NCI-H2227 (cell line): ENCODE measurements at regions not wholly inside any gene's neighbourhood (a gene's known extent, or its start where the extent isn't known, plus 50 kb on each side); places are given as distances from the start of the nearest gene placed in this dataset.

Source experiments
- DNase-seq: peaks from one replicate; lab custom pipeline; 2025; ENCODE audit not compliant: unreplicated experiment; lab: John Stamatoyannopoulos, UW

DNA sequence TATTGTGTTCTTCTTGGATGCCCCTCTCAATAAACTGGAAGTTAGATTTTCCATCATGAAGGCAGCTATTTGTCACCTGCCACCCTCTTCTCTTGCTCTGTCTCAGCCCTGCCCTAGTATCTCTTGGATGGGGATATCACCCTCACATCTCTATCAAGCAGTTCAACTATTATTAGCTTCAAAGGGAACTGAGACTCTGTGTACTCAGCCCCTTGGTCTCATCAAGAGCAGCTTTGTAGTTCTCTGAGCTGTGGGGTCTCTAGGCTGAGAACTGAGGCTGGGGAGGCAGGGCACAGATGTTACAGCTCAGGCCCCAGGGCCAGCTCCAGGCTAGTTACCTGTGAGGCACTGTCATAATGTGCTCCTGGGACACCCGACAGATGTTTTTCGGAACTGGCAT is 130.3 kb downstream of the DAD1 start:
- DNase-seq, result no peak

DNA sequence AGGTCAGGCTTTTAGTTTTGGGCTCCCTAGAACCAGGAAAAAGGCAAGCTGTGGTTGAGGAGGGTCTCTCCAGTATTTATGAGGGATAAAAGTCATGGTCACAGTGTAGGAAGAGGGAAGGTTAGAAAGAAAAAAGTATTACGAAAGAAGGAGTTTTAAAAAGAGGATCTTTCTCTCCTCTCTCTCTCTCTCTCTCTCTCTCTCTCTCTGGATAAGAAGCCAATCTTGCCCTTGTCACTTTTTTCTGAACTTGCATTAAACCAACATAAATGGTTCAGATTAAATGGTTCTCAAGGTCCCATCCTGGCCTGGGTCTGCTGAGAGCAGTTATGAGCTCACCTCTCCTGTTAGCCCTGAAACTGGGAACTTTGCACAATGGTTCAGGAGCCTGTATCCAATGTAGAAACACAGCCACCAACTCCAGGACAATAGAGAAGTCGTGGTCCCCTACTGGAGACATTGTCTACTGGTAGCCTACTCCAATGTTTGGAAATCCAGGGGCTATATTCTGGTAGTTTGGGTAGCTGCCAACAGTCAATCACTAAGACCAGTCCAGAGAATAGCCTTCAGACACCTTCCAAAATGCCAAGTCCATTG is 131.9 kb downstream of the DAD1 start:
- no peak for DNase-seq

DNA sequence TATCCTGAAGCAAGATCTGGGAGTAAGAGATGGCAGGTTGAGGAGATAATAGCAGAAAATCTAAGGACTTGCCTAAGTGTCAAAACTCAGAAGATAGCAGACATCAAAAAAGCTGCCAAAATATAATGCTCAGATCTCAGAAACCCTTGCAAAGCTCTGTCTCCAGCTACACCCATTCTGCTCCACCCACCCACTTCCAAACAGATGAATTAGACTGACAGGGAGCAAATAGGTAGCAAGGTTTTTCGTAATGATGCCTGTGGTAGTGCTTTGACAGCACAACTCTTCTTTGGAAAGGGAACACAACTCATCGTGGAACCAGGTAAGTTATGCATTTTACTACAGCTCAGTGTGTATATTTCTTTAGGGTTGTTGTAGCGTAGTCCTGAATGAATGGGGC is 132.6 kb downstream of the DAD1 start:
- DNase-seq, result peak; percentile 36

DNA sequence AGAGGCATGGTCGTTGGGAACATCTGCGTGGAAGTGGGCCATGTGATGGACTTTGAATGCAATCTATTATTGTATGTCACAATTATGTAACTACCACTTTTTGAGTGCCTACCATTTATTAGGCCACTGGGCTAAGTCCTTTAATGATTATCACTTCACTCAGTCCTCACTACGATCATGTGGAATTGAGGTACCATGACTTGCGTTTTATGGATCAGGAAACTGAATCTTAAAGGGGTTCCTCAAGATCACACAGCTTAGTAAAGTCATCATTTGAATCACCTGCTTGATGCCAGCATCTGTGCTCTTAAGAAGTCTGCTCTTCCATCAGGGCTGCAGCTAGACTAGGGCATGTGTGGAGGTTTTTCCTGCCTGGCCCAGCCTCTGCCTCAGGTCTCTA is 136.7 kb downstream of the DAD1 start:
- DNase-seq, result no peak

DNA sequence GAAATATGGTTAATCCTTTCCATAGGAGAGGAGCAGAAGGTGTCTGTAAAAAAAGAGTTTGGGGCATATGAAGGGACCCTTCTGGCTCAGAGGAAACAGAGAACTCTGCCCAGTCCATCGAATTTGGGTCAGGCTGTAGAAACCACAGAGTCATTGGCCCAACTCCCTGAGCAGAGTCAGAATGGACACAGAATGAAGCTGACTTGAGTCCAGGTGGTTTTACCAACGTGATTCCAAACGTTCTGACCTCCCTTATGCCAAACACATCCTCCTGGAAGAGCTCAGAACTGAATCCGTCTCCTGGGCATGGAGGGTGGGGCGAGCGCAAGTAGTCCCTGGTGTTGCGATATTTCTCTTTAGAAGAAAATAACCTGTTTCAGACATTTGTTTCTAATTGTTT is 138.8 kb downstream of the DAD1 start:
- DNase-seq, result no peak

DNA sequence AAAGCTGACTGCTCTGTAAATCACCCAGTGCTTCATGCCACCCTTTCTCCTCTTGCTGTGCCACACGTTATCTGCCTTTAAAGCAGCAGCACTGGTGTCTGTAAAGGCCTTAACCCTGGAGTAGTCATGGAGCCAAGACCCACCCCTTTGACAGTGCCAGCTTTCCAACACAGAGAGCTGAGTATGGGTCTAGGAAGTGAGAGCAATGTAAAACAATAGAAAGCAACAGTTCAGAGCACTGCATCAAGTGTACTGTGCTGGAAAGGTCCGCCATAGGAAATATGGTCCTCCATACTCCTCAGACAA is 139.5 kb downstream of the DAD1 start:
- DNase-seq, result no peak

DNA sequence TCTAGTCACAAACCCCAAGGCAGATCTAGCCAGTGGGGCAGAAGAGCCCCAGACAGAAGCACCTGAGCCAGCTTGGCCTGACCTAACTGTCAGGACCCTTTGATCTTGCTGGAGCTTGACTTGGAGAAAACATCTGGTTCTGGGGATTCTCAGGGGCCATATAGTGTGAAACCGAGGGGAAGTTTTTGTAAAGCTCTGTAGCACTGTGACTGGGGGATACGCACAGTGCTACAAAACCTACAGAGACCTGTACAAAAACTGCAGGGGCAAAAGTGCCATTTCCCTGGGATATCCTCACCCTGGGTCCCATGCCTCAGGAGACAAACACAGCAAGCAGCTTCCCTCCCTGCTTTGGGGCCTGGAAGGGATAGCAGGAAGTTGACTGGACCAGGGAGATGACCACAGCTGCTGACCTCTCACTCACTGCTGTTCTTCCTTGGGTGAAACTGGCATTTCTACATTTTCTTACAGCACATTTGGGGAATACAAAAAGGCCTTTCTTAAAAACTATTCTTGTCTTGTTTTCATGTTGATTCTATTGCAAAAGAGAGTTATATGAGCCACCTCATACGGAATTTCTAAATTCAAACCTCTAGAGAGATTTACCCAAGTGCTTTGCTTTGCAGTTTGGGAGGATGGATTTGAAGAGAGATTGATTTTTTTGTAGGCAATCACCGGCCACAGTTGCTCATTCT is 140.0 kb downstream of the DAD1 start:
- DNase-seq, result no peak

DNA sequence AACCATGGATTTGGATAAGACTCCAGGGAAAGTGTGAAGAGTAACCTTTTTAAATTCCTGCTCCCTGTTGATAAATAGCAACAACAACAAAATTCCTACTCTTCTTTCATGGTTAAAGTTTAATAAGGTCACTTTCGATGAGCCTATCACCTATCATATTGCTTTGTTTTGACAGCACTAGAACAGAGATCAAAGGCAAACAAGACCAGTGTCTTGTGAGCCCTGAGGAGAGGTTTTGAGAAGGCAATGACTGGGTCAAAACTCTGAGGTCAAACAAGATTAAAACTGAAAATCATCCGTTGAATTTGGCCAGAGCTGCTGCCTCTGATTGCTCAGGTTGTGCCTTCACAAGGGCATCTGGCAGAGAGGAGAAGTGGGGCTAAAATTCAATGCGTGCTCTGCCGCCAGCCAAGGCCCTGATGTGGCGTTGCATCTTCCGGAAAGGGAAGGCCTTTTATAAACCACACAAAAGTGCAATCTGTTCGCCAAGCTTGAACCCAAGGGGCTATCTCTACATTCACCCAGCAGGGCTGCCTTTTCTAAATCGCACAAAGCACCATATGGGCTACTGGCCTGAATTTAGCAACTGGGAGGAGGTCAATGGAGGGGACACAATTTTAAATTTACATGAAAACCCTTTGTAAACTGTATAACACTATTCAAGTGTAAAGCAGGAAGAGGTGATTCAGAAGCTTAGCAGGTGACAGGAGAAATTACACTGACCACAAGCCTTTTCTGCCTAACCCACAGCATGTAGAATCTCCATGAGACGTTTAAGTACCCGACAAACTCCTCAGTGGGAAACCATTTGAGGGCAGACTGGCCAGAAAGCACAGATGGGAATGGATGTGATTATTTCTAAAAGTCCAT is 140.8 kb downstream of the DAD1 start:
- DNase-seq, result no peak

DNA sequence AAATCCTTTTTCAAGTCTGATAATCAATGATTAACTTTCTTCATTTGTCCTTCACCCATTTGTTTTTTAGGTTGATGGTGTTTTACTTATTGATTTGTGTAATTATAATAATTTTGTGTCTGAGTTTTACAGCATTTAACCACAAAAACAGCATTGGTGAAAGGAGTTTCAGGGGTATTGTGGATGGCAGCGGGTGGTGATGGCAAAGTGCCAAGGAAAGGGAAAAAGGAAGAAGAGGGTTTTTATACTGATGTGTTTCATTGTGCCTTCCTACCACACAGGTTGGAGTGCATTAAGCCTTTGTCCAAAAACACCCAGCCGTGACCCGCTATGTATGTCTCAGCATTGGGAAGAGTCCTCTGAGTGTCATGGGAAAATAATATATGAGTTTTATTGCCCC is 150.3 kb downstream of the DAD1 start:
- DNase-seq, result peak; percentile 75

DNA sequence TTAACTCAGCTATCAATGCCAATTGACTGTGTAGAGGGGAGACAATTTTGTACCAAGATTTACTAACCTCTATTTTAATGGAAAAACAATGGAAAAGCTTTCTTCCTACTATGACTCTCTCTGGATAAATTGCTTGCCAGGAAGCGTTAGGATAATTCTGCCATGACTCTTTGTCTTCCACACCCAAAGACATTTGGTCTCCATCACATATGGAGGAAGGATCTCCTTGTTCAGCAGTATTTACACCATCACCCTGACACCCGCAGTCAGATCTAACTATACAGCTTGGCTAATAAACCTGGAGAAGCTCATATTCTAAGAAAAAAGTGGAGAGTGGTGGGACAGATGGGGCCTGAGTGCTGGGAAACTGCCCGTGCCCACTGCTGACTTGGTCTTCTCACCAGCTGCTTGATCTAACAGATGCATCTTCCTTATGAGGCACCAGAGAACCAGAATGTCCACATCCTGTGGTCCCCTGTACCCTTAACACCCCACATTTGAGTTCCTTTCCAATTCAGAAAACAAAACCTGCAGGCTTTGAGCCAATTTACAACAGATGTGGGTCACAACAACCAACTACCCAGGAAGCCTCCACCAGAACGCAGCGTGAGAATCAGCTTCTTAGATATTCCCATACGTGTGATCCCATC is 154.0 kb downstream of the DAD1 start:
- no peak for DNase-seq

DNA sequence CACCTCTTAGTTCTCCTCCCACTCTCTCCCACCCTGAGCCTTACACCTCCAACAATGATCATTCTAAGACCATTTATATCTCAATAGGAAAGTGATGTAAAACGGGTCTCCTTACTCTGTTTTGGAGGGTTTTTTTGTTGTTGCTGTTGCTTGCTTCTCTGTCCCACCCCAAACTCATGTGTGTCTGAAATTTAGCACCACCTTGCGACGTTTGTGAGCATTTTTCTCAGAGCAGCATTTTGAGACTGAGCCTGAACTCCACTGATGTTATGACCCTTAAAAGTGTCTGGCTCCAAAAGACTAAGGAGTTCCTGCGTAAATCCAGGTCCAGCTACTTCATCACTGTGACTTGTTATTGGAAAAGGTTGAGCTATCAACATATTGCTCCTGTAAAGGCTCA is 155.0 kb downstream of the DAD1 start:
- DNase-seq, result no peak

DNA sequence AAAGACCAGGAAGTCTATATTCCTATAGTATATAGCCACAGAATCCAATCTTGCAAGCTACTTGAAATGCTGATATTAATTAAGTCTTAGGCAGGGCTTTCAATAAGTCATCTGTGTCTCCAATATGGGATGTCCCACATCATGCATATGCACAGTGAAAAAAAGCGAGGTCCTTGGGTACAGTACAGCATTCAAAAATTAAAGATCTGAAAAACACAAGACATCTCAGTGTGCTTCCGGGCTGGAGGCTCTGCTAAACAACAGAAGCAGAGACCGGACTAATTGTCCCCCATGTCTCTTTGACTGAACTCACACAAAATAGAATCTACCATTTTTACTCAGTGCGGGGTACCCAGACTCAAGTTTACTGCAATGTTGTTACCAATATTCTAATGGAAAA is 156.0 kb downstream of the DAD1 start:
- no peak for DNase-seq

DNA sequence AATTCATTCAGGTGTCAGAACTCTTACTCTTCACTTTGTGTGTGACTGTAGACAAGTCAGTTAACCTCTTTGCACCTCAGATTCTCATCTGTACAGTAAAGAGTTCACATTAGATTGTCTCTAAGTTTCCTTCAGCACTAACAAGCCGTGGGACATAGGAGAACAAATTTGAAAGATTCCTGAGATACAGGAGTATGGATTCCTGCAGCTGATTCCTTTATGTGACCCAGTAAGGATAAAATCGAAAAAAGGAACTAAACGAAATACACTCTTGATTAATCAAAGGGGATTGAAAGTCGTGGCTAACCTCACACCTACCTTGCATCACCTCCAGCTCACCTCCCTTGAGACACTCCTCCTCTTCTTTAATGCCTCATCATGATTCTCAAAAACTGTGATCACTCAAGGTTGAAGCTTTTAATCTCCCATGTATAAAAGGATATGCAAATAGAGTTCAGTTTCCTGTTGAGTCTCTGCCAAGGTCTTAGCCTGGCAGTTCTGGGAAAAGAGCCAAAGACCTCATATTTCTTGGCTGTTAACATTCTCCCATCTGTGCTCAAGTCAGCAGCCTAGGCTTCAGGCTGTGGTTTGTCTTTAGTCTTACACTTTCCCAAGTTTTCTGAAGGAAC is 156.6 kb downstream of the DAD1 start:
- DNase-seq, result peak; percentile 15

DNA sequence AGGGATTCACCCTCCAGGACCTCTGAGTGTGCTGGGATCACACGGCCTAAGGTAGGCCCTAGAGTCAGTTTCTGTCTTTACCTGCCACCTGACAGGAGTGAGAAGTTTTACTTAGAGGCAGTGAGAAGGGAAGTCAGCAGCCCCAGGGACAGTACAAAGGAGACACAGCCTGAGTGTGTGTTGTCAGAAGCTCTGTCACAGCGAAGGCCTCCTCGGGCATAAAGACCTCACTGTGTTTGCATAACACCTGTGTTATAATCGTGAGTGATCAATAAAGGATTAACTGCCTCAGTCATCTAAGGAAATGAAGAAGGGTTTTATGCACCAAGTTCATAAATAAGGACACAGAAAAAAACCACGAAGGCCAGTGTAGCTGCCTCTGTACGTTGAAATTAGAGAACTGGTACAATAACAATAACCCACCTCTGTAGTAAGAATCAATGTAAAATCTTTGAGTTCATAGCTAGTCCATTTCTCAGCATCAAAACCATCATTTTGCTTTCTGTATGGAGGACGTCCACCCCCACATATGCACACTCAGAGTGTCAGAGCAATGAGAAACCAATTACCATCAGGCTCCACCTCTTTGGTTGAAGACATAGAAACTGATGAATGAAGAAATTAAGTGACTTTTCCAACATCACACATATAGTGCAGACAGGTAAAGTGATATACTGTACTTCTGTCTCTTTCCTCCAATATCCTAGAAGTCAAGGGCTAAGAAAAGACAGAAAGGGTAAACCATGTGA is 159.3 kb downstream of the DAD1 start:
- no peak for DNase-seq

DNA sequence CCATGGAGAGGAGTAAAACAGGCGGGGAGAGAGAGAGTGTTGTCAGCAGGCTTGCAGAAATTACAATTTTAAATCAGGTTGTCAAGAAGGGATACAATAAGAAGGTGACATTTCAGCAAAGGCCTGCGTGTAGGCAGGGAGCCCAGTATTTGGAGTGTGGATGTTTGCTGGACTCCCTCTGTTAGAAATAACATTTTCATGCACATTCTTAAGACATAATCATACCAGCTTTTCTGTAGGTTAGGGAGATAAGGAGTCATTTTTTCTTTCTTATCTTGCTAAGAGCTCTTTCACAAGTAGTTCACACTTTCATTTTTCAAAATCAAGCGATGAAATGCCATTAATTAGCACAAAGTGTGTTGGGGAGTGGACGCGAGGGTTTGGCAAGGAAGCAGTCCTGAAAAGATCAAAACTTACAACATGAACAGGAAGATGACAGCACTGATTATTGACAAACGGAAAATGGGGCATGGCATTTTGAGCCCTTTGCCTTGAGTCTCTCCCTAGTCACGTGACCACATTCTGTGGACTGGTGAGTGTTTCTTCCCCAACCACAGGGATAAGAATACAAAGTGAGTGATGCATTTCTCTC is 160.2 kb downstream of the DAD1 start:
- DNase-seq, result no peak

DNA sequence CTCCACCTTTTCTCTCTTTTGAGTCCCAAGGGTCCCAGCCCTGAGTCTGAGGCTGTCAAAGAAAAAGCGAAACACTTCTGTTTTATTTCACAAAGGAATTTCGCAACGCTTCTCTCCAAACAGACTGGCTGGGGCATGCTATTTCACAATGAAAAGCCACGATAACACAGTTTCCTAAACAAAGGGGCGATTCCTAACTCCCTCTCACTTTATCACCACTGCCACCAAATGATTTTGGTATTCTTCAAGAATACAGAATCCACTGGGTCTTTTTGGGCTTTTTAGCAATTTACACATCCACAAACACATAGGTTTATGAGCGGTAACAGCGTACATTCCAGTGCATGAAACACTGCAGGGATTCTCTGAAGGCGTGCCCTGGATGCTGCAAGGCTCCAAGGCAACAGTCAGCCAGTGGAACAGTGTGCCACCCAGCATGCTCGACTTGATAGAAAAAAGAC is 161.2 kb downstream of the DAD1 start:
- peak; percentile 13 for DNase-seq

DNA sequence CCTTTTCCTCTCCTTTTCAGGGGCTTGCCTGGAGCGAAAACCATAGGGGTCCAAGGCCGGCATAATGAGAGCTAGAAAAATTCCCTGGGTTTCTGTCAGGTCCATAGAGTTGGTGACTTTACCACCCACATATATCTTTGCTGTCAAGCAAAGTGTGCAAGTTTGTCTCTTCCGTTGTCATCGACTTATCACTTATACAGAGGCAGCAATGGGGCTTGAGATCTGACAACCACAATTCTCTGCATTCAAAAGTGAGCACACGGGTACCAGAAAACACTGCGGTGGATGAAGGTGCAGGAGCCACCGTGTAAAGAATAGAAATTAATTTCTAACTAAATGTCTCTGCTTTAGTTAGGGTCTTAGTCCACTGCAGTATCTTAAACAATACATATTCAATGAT is 162.3 kb downstream of the DAD1 start:
- no peak for DNase-seq

DNA sequence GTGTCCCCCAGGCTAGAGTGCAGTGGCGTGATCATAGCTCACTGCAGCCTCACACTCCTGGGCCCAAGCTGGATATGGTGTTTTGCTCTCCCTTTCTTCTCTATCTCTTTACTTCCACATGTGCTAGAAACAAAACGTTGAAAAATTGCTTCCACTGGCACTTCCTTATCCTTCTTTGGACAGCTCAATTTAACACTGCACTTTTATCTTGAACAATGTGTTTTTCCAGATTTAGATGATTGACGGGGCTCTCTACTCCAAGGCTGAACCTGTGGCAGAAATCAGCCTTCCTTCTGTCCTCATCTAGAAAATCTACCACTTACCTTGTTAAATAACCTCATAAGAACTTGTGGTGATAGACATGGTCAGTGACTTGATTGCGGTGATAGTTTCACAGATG is 165.1 kb downstream of the DAD1 start:
- no peak for DNase-seq

DNA sequence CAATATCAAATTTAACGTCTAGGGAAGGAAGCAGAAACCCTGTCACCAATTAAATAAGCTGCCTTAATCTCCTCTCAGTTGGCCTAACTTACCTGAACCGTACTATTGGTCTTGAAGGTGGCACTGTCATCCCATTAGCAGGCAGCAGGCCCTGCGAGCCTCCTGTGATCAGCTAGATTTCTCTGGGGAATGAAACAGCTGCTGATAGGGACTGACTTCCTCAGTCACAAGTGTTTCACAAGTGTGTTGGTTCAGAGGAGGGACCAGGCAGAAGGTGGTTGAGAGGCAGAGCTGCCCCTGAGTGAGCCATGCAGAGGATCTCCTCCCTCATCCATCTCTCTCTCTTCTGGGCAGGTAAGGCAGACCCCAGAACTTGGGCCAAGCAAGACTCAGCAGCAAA is 166.8 kb downstream of the DAD1 start:
- no peak for DNase-seq

DNA sequence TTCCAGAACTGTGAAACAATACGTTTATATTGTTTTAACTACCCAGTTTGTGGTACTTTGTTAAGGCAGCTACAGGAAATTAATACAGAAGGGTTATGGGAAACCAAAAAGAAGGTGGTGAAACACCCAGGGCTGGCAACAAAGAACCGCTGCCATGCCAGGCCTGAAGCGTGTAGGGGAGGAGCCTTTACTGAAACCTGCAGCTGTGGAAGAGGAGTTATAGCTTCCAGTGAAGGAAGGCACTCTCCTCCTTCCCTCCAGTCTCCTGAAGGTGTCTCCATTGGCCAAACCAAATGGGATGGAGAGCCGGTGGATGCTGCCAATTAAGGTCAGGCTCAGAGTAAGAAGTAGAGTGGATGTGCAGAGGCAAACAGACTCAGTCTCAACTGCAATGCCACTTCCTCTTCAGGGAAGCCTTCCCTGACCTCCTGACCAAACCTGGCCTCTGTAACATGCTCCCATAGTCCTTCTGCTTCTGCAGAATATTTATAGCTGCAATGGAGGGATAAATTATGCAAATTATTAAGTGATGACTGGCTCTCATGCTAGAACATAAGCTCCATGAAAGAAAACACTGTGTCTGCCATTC is 168.3 kb downstream of the DAD1 start:
- no peak for DNase-seq
